HG03571 (cell line): ENCODE measurements at regions not wholly inside any gene's neighbourhood (a gene's known extent, or its start where the extent isn't known, plus 50 kb on each side); places are given as distances from the start of the nearest gene placed in this dataset.
"Not testable (repeated sequence)": the region's sequence is repeated elsewhere in the genome, so short reads cannot be mapped to it uniquely, and the experiment has no call there.

Experiments used
- ATAC-seq: cut with Tn5 transposase; IDR thresholded peaks from one replicate; pipeline ENCODE4 v1.9.1; 2021; ENCODE audit not compliant: unreplicated experiment

- no peak for ATAC-seq
These were observed 109.8 kb upstream of the TMEM170B start for GRCh38 chr6:11427723-11428245.

- no peak for ATAC-seq
These were observed 110.3 kb upstream of the TMEM170B start for GRCh38 chr6:11427091-11427722.

GRCh38 chr6:11426571-11426970 is 111.0 kb upstream of the TMEM170B start:
- no peak for ATAC-seq

- ATAC-seq, result no peak
These were observed 111.7 kb upstream of the TMEM170B start for GRCh38 chr6:11425876-11426275.

GRCh38 chr6:11425431-11425871 is 112.1 kb upstream of the TMEM170B start:
- no peak for ATAC-seq

- no peak for ATAC-seq
These were observed 113.0 kb upstream of the TMEM170B start for GRCh38 chr6:11424395-11425034.

- ATAC-seq, result no peak
These were observed 113.9 kb upstream of the TMEM170B start for GRCh38 chr6:11423667-11424066.

GRCh38 chr6:11423072-11423471 is 114.5 kb upstream of the TMEM170B start:
- no peak for ATAC-seq

- no peak for ATAC-seq
These were observed 117.6 kb upstream of the TMEM170B start for GRCh38 chr6:11419763-11420453.

- ATAC-seq, result no peak
These were observed 119.2 kb upstream of the TMEM170B start for GRCh38 chr6:11418290-11418905.

- no peak for ATAC-seq
These were observed 120.5 kb upstream of the TMEM170B start for GRCh38 chr6:11416936-11417576.

- not testable (repeated sequence) for ATAC-seq
These were observed 121.2 kb upstream of the TMEM170B start for GRCh38 chr6:11416099-11416935.

- ATAC-seq, result no peak
These were observed 122.0 kb upstream of the TMEM170B start for GRCh38 chr6:11415557-11415956.

GRCh38 chr6:11414176-11414963 is 123.2 kb upstream of the TMEM170B start:
- no peak for ATAC-seq

GRCh38 chr6:11413728-11414127 is 123.8 kb upstream of the TMEM170B start:
- no peak for ATAC-seq

- ATAC-seq, result no peak
These were observed 124.3 kb upstream of the TMEM170B start for GRCh38 chr6:11413117-11413687.

GRCh38 chr6:11412616-11413015 is 124.9 kb upstream of the TMEM170B start:
- no peak for ATAC-seq

- ATAC-seq, result no peak
These were observed 125.5 kb upstream of the TMEM170B start for GRCh38 chr6:11412011-11412424.

GRCh38 chr6:11411593-11411992 is 126.0 kb upstream of the TMEM170B start:
- ATAC-seq, result no peak
